A172 (cell line): ENCODE measurements at regions not wholly inside any gene's neighbourhood (a gene's known extent, or its start where the extent isn't known, plus 50 kb on each side); places are given as distances from the start of the nearest gene placed in this dataset.
"Not testable (repeated sequence)": the region's sequence is repeated elsewhere in the genome, so short reads cannot be mapped to it uniquely, and the experiment has no call there.

Experiments used
- DNase-seq: peaks from one replicate; pipeline ENCODE4 v3.0.0-alpha.2; 2015; ENCODE audit warnings: low spot score

DNA sequence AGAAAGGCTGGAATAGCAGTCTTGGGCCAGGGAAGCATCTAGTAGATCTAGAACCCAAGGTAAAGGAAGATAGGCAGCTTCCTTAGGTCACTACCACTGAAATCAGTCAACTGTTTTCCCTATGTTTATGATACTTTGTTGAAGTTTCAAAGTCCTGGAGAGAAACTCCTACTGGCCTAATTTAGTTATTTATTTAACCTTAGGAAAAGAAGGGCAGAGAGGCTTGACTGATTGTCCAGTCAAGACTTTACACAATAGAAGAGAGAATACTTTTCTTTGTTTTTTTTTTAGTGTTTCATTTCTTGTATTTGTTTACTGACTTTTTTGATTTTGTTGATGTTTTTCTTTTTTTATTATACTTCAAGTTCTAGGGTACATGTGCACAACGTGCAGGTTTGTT lies 138.9 kb upstream of the PHYHIPL start:
- DNase-seq: no peak

DNA sequence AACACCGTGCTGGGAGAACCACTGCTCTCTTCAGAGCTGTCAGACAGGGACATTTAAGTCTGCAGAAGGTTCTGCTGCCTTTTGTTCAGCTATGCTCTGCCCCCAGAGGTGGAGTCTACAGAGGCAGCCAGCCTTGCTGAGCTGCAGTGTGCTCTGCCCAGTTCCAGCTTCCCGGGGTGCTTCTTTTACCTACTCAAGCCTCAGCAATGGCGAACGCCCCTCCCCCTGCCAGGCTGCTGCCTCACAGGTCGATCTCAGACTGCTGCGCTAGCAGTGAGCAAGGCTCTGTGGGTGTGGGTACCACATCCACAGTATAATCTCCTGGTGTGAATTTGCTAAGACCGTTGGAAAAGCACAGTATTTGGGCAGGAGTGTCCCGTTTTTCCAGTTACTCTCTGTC lies 133.1 kb upstream of the PHYHIPL start:
- DNase-seq: not testable (repeated sequence)

DNA sequence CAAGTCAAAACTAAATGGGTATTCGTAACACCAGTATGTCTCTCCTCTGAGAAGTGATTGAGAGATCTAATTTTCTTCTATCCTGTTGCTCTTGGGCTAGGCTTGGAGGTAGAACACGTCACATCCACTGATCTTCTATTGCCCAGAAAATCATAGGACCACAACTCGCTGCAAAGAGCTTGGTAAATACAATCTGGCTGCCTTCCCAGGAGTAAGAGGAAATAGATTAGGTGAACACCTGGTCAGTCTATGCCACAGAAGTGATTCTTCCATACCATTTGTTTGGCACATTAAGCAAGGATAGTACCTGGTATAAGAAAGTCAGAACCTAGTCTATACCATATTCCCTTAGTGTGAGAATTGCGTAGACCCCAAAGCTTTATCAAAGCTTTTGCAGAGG lies 129.3 kb upstream of the PHYHIPL start:
- no peak for DNase-seq

DNA sequence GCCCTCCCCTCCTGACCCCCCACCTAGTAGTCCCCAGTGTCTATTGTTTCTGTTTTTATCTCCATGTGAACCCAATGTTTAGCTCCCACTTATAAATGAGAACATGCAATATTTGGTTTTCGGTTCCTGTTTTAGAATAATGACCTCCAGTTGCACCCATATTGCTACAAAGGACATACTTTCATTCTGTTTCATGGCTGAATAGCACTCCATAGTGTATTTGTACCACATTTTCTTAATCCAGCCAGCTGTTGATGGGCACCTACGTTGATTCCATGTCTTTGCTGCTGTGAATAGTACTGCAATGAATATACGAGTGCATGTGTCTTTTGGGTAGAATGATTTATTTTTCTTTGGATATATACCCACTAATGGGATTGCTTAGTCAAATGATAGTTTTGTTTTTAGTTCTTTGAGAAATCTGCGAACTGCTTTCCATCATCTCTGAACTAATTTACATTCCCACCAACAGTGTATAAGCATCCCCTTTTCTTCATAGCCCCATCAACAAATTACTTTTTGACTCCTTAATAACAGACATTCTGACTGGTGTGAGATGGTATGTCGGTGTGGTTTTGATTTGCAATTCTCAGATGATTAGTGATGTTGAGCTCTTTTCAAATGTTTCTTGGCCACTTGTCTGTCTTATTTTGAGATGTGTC lies 128.4 kb upstream of the PHYHIPL start:
- DNase-seq: no peak

DNA sequence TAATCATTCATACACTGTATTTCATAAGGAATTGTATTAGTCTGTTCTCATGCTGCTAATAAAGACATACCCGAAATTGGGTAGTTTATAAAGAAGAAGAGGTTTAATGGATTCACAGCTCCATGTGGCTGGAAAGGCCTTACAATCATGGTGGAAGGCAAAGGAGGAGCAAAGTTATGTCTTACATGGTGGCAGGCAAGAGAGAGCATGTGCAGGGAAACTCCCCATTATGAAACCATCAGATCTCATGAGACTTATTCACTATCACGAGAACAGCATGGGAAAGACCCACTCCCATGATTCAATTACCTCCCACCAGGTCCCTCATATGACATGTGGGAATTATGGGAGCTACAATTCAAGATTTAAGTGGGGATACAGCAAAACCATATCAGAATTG lies 122.9 kb upstream of the PHYHIPL start:
- not testable (repeated sequence) for DNase-seq

DNA sequence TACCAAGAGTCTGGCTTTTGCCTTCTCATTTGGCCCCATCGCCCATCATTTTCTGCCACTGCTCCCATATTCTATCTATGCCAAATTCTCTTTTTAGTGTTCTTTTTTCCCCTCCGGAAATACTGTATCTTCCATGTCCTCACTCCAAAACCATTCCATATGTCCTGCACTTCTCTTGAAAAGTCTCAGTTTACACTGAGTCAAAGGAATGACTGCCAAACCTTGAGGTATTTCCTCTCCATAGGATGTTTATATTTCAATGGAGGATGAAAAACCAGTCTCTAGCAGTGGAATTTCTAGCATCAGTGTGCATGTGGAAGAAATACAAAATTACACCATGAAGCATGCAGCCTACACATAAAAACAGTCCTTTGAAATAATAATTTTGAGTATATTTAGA lies 121.4 kb upstream of the PHYHIPL start:
- no peak for DNase-seq

DNA sequence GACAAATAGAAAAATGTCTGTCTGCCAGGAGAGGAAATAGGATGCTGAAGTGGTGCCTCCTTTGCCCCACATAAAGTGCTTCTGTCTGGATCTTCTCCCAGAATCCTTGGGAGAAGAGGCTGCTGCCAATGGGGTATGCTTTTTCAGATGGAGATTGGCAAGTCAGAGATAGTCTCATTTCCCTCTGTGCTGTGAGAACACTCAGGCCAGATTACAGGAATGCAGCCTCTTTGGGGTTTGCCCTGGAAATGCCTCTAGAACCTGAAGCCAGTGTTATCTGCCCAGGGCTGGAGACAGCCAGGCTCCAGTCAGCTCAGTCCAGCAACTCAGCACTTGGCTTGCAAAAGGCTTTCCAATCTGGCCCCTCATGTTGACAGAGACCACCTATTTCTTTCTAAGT lies 119.1 kb upstream of the PHYHIPL start:
- no peak for DNase-seq

DNA sequence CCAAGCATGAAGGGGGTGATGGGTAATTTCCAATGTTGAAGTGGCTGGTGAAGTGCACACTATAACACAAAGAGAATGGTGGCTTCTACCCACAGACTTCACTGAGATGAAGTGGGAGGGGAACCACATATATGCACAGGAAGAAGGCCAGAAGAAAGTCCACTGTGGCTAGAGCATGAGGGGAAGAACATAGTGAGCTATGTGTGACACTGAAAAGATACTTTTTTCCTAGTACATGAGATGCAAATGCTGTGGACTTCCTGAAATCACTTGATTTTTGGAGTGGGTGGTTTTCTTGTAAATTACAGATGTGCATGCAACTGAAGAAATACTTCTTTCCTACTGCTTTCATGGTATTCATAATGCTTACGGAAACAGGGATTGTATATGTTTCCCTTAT lies 115.6 kb upstream of the PHYHIPL start:
- DNase-seq: no peak

DNA sequence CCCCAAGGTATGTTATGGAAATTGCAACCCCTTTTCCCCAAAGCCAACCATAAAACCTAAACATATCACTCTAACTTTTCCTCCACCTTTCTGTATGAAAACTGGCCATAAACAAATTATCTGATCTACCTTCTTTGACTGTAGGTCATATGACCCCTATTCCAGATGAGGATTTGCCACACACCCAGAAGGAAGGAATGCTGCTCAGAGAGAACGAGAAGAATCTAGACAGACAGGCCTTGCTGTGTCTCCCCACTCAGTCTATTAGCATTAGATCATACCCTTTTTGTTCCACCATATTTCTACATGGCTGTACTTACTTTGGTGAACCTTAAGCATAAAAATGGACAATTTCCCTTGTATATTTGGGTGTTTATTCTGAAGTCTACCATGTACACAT lies 113.0 kb upstream of the PHYHIPL start:
- no peak for DNase-seq

DNA sequence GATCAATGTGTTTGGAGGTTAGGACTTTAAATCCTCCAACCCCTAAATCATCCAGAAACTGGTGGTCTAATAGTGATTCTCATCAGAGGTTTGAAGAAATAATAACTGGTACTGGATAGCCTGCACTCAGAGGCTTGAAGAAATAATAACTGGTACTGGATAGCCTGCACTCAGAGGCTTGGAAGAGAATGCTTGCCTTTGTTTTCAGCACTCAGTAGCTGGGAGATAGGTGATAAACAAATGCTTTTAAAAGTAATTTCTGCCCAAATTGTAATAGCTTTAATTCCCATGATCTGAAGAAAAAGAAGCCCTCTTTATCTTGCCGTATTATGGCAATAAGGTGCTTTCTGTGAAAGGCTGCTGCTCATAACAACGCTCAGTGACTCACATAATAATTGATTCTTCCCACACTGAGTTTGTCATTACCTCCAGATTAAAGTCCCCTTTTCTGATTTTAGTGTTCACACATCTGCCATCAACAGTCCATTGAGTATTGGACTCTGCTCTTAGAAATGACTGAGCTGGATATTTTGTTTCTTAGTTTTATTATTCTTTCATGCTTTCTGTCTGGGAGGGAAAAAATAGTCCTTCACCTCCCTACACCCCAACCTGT lies 112.3 kb upstream of the PHYHIPL start:
- no peak for DNase-seq

DNA sequence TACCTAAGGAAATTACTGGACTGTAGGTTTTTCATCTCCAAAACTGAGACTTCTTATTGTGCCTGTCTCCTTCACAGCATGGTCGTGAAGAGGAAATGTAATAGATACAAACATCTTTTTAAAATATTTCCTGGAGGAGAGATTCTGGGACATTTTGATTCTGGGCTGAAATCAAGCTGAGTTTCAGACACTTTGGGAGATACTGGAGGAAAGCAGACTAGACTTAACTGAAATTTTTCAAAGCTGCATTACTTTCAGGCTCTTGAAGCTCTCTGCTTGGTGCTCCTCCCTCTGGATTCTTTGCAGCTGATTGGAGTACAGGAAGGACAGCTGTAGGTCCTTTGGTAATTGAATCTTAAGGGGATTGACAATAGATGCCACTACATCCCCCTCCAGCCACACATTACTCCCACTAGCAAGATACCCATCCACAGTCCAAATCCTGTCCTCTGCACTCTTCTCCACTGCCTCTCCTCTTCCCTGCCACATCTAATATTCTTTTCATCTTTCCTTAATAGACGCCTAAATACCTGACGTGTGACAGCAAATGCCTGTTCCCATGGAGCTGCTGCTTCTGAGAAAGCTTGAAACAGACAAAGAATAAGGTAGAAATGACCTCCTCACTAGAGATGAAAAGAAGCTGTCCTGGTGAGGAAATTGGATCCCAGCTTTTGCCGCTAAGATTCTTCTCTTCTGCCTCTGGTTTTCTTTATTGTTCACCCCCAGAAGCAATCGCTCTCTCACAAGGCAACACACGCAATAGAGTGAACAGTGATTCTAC lies 111.5 kb upstream of the PHYHIPL start:
- DNase-seq: no peak

DNA sequence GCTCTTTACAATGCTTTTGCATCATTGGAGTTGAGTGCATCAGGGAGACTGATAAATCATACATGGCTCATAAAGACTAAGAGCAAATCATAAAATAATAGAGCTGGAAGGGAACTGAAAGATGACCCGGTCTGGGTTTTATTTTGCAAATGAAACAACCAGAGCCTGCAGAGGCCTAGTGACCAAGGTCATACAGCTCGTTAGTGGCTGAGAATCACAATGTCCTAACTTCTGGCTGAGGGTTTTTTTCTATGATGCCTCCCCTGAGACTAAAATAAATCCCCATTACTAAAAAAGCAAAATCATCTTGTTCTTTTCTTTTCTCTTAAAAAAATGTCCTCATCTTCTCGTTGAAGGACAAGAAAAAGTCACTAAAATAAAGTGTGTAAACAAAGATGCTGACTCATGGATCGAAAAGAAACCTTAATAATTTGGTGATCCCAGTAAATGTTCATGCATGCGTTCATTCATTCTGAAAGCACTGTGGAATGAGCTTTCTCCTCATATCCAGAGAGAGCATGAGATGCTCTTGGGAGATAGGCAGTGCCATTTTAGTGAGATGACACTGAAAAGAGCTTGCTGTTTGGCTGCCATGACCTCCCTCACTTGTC lies 107.8 kb upstream of the PHYHIPL start:
- no peak for DNase-seq

DNA sequence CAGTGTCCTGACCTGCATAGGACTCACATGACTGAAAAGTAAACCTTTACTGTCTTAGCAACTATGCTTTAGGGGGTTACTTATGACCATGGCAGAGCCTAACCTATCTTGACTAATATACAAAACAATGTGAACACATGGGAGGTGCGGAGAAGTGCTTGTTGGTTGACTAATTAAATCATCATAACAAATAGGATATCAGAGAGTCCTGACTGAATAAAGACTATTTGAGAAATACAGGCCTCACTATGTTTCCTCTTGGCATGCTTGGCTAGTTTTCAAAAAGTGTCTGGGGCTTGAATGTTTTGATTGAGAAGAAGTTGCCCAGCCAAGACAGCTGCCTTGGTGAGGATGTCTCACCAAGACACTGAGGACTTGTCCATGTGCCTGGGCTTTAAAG lies 104.4 kb upstream of the PHYHIPL start:
- DNase-seq: no peak

DNA sequence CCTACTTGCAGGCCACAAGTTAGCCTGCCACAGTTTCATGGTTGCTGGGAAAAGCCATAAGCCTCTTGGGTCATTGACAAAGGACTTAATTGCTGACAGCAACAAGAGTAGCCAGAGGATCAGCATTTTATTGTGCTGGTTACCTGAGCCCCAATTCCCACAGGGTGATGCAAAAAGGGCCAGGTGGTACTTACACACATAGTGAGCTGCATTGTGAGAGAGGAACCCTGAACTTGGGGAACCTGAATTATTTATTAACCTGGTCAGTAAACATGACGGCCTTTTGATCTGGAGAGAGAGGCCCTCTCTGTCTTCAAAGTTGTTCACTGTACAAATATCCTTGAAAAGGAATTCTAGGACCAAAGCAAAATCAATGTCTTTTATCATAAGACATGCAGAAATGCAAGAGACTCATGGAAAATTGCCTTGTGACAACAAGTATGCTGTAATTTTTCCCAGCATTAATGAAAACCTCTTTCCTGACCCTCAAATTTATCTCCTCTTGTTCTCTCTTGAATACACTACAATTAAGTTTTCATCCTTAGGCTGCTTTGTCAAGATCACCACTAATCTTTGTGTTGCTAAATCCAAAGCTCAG lies 102.9 kb upstream of the PHYHIPL start:
- DNase-seq: no peak

DNA sequence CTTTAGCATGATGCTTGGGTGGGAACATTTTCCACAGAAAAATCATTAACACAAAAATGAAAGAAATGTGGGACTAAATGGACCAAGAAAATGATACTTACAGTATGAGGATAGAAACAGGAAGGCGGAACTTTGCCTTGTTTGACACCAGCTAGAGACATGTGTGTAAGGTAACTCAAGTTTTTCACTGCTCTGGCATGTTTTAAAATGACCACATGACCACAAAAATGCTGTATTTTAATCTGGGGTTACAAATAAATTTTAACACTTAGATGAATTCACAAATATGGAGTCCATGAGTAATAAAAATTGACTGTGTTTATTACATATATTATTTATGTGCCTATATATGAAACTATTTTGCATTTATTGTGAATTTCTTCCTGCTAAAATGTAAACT lies 100.9 kb upstream of the PHYHIPL start:
- DNase-seq: no peak

DNA sequence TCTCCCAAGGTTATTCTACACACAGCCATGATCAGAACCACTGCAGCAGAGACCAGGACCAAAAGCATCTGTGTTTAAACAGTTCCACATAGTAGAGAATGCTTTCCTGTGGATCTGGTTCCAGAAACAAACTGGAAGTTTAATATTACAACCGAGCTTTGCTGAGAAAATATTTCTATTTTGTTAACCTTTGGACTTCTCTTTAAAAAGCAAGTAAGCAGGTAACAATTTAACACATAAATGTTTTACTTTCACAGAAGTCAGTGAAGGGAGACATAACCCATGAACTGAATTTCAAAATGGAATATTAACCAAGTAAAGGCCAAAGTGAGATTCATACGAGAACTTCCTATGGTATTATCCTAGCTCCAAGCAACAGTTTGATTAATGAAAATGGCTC lies 98.6 kb upstream of the PHYHIPL start:
- DNase-seq: no peak

DNA sequence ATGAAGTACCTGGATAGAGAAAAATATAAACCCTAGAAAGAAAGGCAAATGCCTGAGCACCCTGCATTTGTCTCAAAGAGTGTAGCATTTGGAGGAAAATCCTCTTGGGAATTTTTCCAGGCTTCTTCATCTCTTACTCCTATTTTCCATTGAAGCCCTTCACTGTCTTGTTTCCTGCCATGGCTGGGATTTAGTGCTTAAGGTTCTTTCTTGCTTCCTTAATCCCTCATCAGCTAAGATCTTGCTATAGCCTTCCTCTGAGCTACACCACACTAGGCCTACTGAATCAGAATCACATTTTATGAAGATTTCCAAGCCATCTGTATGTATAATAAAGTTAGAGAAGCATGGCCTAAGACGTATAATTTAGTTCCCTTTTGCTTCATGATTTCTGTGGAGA lies 97.5 kb upstream of the PHYHIPL start:
- peak; percentile 6 for DNase-seq

DNA sequence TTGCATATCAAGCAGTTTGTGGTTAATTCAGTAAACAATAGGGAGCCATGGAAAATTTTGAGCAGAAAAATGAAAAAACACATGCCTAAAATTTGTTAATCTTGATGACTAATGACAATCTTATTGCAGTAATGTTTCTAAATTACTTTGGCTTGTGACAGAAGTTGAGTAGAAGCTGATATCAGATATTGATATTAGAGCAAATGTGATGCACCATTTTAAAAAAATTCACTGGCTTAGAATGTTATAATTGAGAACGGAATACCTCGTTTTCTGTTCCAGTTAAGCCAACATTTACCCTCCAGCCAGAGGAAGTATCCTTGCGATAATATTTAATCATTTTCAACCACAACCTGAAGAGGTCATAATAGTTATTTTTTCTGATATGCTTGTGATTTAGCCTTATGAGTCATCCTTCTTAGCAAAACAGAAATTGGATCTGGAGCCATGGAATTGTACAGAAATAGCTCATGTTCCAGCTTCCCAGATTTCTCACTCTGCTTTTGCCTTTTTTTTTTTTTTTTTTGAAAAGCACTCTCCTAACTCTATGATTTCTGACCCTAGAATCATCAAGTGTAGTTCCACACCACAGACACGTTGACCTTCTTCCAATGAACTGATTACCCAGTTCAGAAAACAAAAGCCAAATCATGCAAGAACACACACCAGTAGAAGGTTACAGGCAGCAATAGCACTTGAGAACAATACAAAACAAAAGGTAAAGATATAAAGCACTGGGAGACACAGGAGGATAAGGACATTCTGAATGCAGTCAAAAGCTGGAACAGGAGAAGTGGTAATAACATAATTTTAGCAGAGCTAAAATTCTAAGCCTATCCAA lies 96.8 kb upstream of the PHYHIPL start:
- DNase-seq: peak; percentile 74

DNA sequence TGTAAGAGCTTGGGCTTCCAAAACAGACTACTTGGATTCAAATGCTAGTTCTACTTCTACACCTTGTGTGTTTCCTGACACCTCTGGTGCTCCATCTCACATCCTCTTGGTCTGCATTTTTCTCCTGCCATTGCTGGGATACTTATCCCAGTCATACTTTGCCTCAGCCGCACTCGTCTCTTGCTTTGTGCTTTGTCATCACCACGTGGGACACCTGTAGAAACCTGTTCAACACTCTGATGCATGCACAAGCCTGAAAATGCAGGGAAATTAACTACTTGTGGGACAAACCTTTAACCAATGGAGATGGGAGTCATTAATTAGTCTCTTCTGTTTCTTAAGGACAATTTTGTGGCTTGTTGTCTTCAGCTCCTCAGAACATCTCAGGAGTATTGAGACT lies 94.2 kb upstream of the PHYHIPL start:
- DNase-seq: no peak

DNA sequence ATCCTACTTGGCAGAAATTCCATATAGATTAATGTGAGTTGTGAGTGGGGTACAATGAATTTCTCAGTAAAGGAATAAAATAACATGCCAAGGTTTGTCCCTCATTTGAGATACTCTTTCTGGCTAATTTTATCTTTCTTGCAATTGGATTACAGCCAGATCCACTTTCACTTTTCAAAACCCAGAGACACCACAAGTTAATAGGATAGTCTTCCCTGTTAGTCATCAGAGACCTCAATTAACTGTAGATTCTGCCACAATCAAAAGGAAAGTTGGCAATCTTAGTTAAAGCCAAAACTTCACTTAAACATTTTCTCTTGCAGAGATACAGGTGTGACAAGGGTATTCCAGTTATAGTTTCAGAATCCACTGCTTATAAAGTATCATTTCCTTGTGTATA lies 91.4 kb upstream of the PHYHIPL start:
- no peak for DNase-seq

DNA sequence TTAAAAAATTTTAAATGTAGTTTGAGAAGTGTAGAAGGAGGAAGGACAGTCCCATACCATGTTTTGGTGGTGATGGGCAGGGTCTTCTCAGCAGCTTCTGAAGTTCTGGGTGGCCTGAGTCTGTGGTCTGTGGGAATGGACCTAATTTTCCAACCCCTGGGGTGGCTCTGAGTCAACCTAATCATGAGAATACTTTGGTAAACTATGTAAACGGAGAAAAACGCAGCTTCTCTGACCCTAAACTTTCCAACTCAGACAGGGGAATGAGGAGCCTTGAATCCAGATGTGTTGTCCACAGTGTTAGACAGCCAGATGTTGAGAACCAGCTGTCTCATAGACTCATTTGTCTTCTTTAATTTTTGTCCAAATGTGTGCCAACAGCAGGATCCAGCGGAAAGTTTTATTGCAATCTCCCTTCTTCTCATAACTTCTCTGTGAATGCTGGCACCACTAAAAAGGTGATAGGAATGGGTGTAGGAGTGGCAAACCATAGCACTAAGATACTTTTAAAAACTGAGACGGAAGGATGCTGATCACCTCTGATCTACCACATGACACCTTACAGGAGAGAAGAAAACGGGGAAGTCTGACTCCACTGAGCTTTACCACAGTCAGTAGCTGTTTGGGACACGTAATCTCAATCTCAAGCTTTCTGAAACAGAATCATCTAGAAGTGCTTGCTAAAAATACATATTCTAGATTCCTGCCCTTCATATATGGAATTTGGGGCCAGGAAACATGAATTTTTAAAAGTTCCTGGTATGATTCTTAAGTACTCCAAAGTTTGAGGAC lies 90.5 kb upstream of the PHYHIPL start:
- DNase-seq: no peak
